ENCODE measurements at regions not wholly inside any gene's neighbourhood (a gene's known extent, or its start where the extent isn't known, plus 50 kb on each side); places are given as distances from the start of the nearest gene placed in this dataset.

DNA sequence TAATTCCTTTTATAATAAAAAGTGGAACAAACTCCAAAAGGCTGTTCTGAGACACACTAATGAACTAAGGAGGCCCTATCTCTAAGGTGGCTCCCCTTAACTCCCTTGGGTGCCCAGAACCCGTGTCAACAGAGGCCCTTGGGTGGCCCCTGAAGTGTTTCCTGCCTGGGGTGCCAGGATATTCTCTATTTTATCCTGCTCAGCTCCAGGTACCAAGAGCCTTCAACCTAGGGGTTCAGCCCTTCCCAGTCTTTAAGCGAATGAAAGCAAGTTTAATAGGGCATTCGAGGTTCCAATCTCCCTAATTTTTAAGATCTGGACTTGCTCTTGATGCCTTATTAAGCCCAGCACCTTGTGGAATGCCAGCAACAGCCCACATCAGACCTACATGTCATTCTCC, 64.4 kb upstream of the MYO3A start:
- TF ChIP-seq, protein P1, sequence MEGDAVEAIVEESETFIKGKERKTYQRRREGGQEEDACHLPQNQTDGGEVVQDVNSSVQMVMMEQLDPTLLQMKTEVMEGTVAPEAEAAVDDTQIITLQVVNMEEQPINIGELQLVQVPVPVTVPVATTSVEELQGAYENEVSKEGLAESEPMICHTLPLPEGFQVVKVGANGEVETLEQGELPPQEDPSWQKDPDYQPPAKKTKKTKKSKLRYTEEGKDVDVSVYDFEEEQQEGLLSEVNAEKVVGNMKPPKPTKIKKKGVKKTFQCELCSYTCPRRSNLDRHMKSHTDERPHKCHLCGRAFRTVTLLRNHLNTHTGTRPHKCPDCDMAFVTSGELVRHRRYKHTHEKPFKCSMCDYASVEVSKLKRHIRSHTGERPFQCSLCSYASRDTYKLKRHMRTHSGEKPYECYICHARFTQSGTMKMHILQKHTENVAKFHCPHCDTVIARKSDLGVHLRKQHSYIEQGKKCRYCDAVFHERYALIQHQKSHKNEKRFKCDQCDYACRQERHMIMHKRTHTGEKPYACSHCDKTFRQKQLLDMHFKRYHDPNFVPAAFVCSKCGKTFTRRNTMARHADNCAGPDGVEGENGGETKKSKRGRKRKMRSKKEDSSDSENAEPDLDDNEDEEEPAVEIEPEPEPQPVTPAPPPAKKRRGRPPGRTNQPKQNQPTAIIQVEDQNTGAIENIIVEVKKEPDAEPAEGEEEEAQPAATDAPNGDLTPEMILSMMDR (IDR thresholded peaks at IDR 0.05), result no peak
- no peak for TF ChIP-seq POLR2A (IDR thresholded peaks at IDR 0.05)
